ENCODE measurements at regions not wholly inside any gene's neighbourhood (a gene's known extent, or its start where the extent isn't known, plus 50 kb on each side); places are given as distances from the start of the nearest gene placed in this dataset.

DNA sequence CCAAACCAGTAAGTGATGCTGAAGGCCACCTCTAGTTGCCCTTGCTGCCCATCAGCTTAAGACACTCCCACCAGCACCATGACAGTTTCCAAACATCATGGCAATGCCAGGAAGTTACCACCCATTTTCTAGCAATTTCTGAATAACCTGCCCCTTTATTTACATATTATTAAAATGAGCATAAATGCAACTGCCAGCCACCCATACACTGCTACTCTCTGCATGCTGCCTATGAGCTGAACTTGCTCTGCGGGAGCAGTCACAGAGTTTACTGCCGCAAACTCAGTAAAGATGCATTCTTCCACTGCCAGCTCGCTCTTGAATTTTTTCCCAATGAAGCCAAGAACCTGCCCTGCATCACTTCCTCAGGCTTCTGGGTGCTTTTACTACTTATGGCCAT, 212.6 kb downstream of the SH2D4B start:
- POLR2A ChIA-PET (ENCODE audit: partially characterized antibody), result no interaction called here
- CTCF ChIA-PET (ENCODE audit: partially characterized antibody), result interaction anchor here (0.7 to 1.9 kb wide), 4 partner anchors 50 to 907 kb away, joined by 3 to 8 read pairs (median 4); no protein-coding TSS in a partner anchor
- no peak overlapping the region for H2AFZ ChIP-seq (ENCODE audit: low read length)

More for the DNA sequence above, 212.6 kb downstream of the SH2D4B start:
- FAIRE-seq (no peak), DNase-seq (ENCODE audit: low read depth in 1 of 2, low spot score in 2 of 2) (no peak)
- no peak overlapping the region for H3K4me2 ChIP-seq (ENCODE audit: insufficient read depth in 1 of 2, low read depth in 2 of 2, low read length in 2 of 2)
- peaks cover 0 to 5% (median 2%) of the 10 kb centered on the region in 4 experiments; a peak in 3 of 7 replicates for H3K4me1 ChIP-seq (replicated peaks in 1 of 4; ENCODE audit: control insufficient read depth in 3 of 4, insufficient read depth in 4 of 4, low read length in 3 of 4)
- no peak overlapping the region for H3K14ac ChIP-seq (ENCODE audit: insufficient read length)
- no peaks in the 10 kb centered on the region for H3K79me1 ChIP-seq (ENCODE audit: low read depth, low read length)
- WGBS, 2 experiments (ENCODE audit: extremely low coverage in 1 of 2, insufficient coverage in 1 of 2, insufficient read length in 1 of 2, insufficient replicate concordance in 2 of 2, low coverage in 1 of 2, low lambda C conversion rate in 2 of 2, missing lambda C conversion rate in 1 of 2), result 94% methylated on average over 3 of the region's 3 CpGs; no CpG with 5 or more reads in 1 of the 2 experiments
- H3K23ac ChIP-seq (ENCODE audit: insufficient read length), result no peak overlapping the region
- no peak overlapping the region for H2AK5ac ChIP-seq (ENCODE audit: low read depth, low read length)
- no peak overlapping the region for H3K4ac ChIP-seq (replicated peaks; ENCODE audit: insufficient read length, low read depth, low read length)
- no peak overlapping the region for H3K27ac ChIP-seq (ENCODE audit: low read depth, low read length)
- H2BK20ac ChIP-seq (ENCODE audit: low read length), result no peak overlapping the region
- no peak overlapping the region for H3K4me3 ChIP-seq (ENCODE audit: extremely low read depth in 1 of 4, insufficient read depth in 2 of 4, low read depth in 3 of 4, low read length in 4 of 4)
- no peak overlapping the region for H3K56ac ChIP-seq (replicated peaks; ENCODE audit: insufficient read length, low read depth, low read length)
- no peaks in the 10 kb centered on the region for H3K27me3 ChIP-seq (replicated peaks in 1 of 4; ENCODE audit: control insufficient read depth in 3 of 4, extremely low read depth in 1 of 4, insufficient read depth in 3 of 4, low read length in 3 of 4)
- H3K79me2 ChIP-seq (ENCODE audit: control insufficient read depth in 1 of 2, insufficient read depth in 2 of 2, low read length in 2 of 2), result no peaks in the 10 kb centered on the region
- H2BK120ac ChIP-seq (replicated peaks; ENCODE audit: low read depth, low read length), result no peak overlapping the region
- H4K8ac ChIP-seq (ENCODE audit: extremely low read depth, insufficient read depth, low read length), result no peak overlapping the region
- TF ChIP-seq EP300 (IDR thresholded peaks at IDR 0.05; ENCODE audit: borderline replicate concordance in 1 of 2, low read depth in 2 of 2, low read length in 2 of 2) (no peak), SIX5 (IDR thresholded peaks at IDR 0.05; ENCODE audit: low read depth, low read length) (no peak), BRCA1 (IDR thresholded peaks at IDR 0.05; ENCODE audit: low read depth, low read length) (no peak), SP2 (IDR thresholded peaks at IDR 0.05; ENCODE audit: low read length) (no peak), POLR2A (IDR thresholded peaks at IDR 0.05; ENCODE audit: control extremely low read depth in 1 of 2, low read depth in 2 of 2, low read length in 2 of 2) (no peak), MAFK (IDR thresholded peaks at IDR 0.05; ENCODE audit: low read depth, low read length) (no peak), ASH2L (IDR thresholded peaks at IDR 0.05; ENCODE audit: low read length) (no peak), POU5F1 (IDR thresholded peaks at IDR 0.05; ENCODE audit: low read depth, low read length) (no peak), EGR1 (IDR thresholded peaks at IDR 0.05; ENCODE audit: borderline replicate concordance, low read depth, low read length) (no peak), JUN (IDR thresholded peaks at IDR 0.05; ENCODE audit: low read depth, low read length) (no peak), RNF2 (IDR thresholded peaks at IDR 0.05; ENCODE audit: borderline replicate concordance, low read depth, low read length, missing control alignments, poor library complexity, severe bottlenecking) (no peak), CTBP2 (IDR thresholded peaks at IDR 0.05; ENCODE audit: borderline replicate concordance, insufficient read depth, insufficient read length, low read length) (no peak)
- H4K5ac ChIP-seq (ENCODE audit: insufficient read length, low read depth, low read length), result no peak overlapping the region
- no peak overlapping the region for H2BK15ac ChIP-seq (ENCODE audit: low read length)
- H4K20me1 ChIP-seq (replicated peaks in 1 of 2; ENCODE audit: control insufficient read depth in 1 of 2, insufficient read depth in 2 of 2, low read length in 2 of 2), result no peaks in the 10 kb centered on the region
- H3K23me2 ChIP-seq (ENCODE audit: low read depth, low read length), result no peaks in the 10 kb centered on the region
- H2BK12ac ChIP-seq (ENCODE audit: low read depth, low read length), result no peak overlapping the region
- no peak overlapping the region for H4K91ac ChIP-seq (replicated peaks; ENCODE audit: insufficient read length, low read length)
- H3K36me3 ChIP-seq (ENCODE audit: control insufficient read depth in 2 of 4, insufficient read depth in 4 of 4, low read length in 3 of 4), result no peaks in the 10 kb centered on the region
- no peak overlapping the region for H3K9ac ChIP-seq (replicated peaks in 1 of 4; ENCODE audit: extremely low read depth in 1 of 4, low read depth in 3 of 4, low read length in 3 of 4)
- H2BK5ac ChIP-seq (ENCODE audit: low read depth, low read length), result no peak overlapping the region
- H3K9me3 ChIP-seq (ENCODE audit: insufficient read depth in 2 of 2, low read depth in 1 of 2, low read length in 1 of 2), result 0 out of 4 replicates have a peak, but pooled peaks cover 0 to 2% of the 10 kb centered on the region in 2 experiments
- no peak overlapping the region for H3K18ac ChIP-seq (ENCODE audit: extremely low read depth, low read length)
